ENCODE measurements at regions not wholly inside any gene's neighbourhood (a gene's known extent, or its start where the extent isn't known, plus 50 kb on each side); places are given as distances from the start of the nearest gene placed in this dataset.

DNA sequence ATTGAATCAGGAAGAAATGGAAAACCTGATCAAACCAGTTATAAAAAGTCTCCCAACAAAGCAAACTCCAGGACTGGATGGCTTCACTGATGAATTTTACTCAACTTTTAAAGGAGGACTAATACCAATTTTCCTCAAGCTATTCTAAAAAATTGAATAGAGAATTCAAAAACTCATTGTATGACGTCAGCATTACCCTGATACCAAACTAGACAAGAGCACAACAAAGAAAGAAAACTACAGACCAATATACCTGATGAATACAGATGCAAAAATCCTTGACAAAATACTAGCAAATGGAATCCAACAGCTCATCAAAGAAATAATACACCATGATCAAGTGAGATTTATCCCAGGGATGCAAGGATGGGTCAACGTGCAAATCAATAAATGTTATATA, 172.9 kb downstream of the FNDC1 start:
- H3K79me2 ChIP-seq (ENCODE audit: control insufficient read depth, insufficient read depth, low read length), result no peaks in the 10 kb centered on the region
- no peak for DNase-seq (ENCODE audit: low read depth in 2 of 2)
- no peak overlapping the region for H3K4me2 ChIP-seq (ENCODE audit: extremely low read depth, insufficient read depth, low read length)
- no peaks in the 10 kb centered on the region for H3K4me1 ChIP-seq (ENCODE audit: control insufficient read depth, extremely low read depth, insufficient read depth, low read length)
- H4K20me1 ChIP-seq (ENCODE audit: control insufficient read depth, extremely low read depth, insufficient read depth, low read length), result no peaks in the 10 kb centered on the region
- no peak overlapping the region for H3K9ac ChIP-seq (ENCODE audit: insufficient read depth, low read length)
- H3K36me3 ChIP-seq (ENCODE audit: control insufficient read depth, insufficient read depth, low read length), result no peaks in the 10 kb centered on the region
- TF ChIP-seq EZH2 (IDR thresholded peaks at IDR 0.05; ENCODE audit: low read length, missing control alignments), result no peak
- TF ChIP-seq, protein P1, sequence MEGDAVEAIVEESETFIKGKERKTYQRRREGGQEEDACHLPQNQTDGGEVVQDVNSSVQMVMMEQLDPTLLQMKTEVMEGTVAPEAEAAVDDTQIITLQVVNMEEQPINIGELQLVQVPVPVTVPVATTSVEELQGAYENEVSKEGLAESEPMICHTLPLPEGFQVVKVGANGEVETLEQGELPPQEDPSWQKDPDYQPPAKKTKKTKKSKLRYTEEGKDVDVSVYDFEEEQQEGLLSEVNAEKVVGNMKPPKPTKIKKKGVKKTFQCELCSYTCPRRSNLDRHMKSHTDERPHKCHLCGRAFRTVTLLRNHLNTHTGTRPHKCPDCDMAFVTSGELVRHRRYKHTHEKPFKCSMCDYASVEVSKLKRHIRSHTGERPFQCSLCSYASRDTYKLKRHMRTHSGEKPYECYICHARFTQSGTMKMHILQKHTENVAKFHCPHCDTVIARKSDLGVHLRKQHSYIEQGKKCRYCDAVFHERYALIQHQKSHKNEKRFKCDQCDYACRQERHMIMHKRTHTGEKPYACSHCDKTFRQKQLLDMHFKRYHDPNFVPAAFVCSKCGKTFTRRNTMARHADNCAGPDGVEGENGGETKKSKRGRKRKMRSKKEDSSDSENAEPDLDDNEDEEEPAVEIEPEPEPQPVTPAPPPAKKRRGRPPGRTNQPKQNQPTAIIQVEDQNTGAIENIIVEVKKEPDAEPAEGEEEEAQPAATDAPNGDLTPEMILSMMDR (conservative IDR thresholded peaks at IDR 0.05 in 1 of 2, IDR thresholded peaks at IDR 0.05 in 1 of 2; ENCODE audit: low read depth in 1 of 2, low read length in 2 of 2), result no peak
- no peak overlapping the region for H3K27ac ChIP-seq (ENCODE audit: insufficient read depth, low read length)
- no peak overlapping the region for H2AFZ ChIP-seq (ENCODE audit: low read length)
- H3K27me3 ChIP-seq (ENCODE audit: control insufficient read depth, insufficient read depth, low read length), result no peaks in the 10 kb centered on the region
- H3K4me3 ChIP-seq (replicated peaks in 1 of 4; ENCODE audit: control extremely low read depth in 1 of 4, insufficient read depth in 1 of 4, low read depth in 3 of 4, low read length in 4 of 4), result no peak overlapping the region
- no peaks in the 10 kb centered on the region for H3K9me3 ChIP-seq (ENCODE audit: control insufficient read depth, insufficient read depth, low read depth, low read length)

DNA sequence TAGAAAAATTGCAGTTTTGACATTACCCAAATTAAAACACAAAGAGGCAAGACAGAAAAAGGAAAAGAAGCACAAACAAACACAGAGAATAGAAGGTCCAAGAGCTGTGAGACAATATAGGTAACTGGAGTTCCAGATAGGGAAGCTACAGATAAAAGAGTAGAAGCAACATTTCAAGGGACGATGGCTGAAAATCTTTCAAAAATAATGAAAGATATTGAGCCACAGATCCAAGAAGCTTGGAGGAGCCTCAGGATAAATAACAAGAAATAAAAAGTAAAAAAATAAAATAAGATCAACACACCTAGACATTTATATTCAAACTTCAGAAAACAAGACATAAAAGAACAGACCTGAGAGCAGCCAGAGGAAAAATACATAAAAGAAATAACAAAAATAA, 164.9 kb downstream of the FNDC1 start:
- Histone ChIP-seq H2AFZ (ENCODE audit: low read length) (no peak overlapping the region), H3K4me3 (replicated peaks in 1 of 4; ENCODE audit: control extremely low read depth in 1 of 4, insufficient read depth in 1 of 4, low read depth in 3 of 4, low read length in 4 of 4) (no peak overlapping the region), H3K27me3 (ENCODE audit: control insufficient read depth, insufficient read depth, low read length) (no peaks in the 10 kb centered on the region), H3K4me2 (ENCODE audit: extremely low read depth, insufficient read depth, low read length) (no peak overlapping the region), H3K36me3 (ENCODE audit: control insufficient read depth, insufficient read depth, low read length) (no peaks in the 10 kb centered on the region), H3K9ac (ENCODE audit: insufficient read depth, low read length) (no peak overlapping the region), H4K20me1 (ENCODE audit: control insufficient read depth, extremely low read depth, insufficient read depth, low read length) (no peaks in the 10 kb centered on the region), H3K4me1 (ENCODE audit: control insufficient read depth, extremely low read depth, insufficient read depth, low read length) (no peaks in the 10 kb centered on the region), H3K9me3 (ENCODE audit: control insufficient read depth, insufficient read depth, low read depth, low read length) (no peaks in the 10 kb centered on the region), H3K27ac (ENCODE audit: insufficient read depth, low read length) (no peak overlapping the region), H3K79me2 (ENCODE audit: control insufficient read depth, insufficient read depth, low read length) (no peaks in the 10 kb centered on the region)
- no peak for DNase-seq (ENCODE audit: low read depth in 2 of 2)
- no peak for TF ChIP-seq EZH2 (IDR thresholded peaks at IDR 0.05; ENCODE audit: low read length, missing control alignments)
- TF ChIP-seq, protein P1 (conservative IDR thresholded peaks at IDR 0.05 in 1 of 2, IDR thresholded peaks at IDR 0.05 in 1 of 2; ENCODE audit: low read depth in 1 of 2, low read length in 2 of 2), result no peak

DNA sequence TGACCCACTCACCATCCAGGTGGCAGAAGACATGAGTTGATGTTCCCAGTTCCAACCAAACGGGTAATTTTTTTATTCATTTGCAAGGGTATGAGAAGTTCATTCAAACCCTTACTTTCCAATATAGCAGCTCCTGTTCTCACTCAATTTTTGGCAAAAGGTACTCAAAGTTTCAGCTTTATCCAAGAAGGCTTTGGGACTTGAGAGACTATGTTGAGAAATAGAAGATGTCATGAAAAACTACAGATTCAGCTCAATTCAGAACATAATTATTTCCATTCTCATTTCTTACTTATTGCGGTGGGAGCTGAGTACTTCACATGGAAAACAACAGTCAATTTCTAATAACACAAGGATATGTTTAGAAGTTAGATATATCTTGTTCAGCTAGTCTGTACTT, 162.3 kb downstream of the FNDC1 start:
- Histone ChIP-seq H3K9me3 (ENCODE audit: control insufficient read depth, insufficient read depth, low read depth, low read length) (no peaks in the 10 kb centered on the region), H3K79me2 (ENCODE audit: control insufficient read depth, insufficient read depth, low read length) (no peaks in the 10 kb centered on the region), H3K4me1 (ENCODE audit: control insufficient read depth, extremely low read depth, insufficient read depth, low read length) (no peaks in the 10 kb centered on the region), H3K9ac (ENCODE audit: insufficient read depth, low read length) (no peak overlapping the region), H3K27ac (ENCODE audit: insufficient read depth, low read length) (no peak overlapping the region), H3K4me2 (ENCODE audit: extremely low read depth, insufficient read depth, low read length) (no peak overlapping the region), H3K36me3 (ENCODE audit: control insufficient read depth, insufficient read depth, low read length) (no peaks in the 10 kb centered on the region), H4K20me1 (ENCODE audit: control insufficient read depth, extremely low read depth, insufficient read depth, low read length) (no peaks in the 10 kb centered on the region), H3K4me3 (replicated peaks in 1 of 4; ENCODE audit: control extremely low read depth in 1 of 4, insufficient read depth in 1 of 4, low read depth in 3 of 4, low read length in 4 of 4) (no peak overlapping the region), H2AFZ (ENCODE audit: low read length) (no peak overlapping the region), H3K27me3 (ENCODE audit: control insufficient read depth, insufficient read depth, low read length) (no peaks in the 10 kb centered on the region)
- no peak for DNase-seq (ENCODE audit: low read depth in 2 of 2)
- TF ChIP-seq, protein P1 (conservative IDR thresholded peaks at IDR 0.05 in 1 of 2, IDR thresholded peaks at IDR 0.05 in 1 of 2; ENCODE audit: low read depth in 1 of 2, low read length in 2 of 2), result no peak
- TF ChIP-seq EZH2 (IDR thresholded peaks at IDR 0.05; ENCODE audit: low read length, missing control alignments), result no peak
